ENCODE measurements at regions not wholly inside any gene's neighbourhood (a gene's known extent, or its start where the extent isn't known, plus 50 kb on each side); places are given as distances from the start of the nearest gene placed in this dataset.

DNA sequence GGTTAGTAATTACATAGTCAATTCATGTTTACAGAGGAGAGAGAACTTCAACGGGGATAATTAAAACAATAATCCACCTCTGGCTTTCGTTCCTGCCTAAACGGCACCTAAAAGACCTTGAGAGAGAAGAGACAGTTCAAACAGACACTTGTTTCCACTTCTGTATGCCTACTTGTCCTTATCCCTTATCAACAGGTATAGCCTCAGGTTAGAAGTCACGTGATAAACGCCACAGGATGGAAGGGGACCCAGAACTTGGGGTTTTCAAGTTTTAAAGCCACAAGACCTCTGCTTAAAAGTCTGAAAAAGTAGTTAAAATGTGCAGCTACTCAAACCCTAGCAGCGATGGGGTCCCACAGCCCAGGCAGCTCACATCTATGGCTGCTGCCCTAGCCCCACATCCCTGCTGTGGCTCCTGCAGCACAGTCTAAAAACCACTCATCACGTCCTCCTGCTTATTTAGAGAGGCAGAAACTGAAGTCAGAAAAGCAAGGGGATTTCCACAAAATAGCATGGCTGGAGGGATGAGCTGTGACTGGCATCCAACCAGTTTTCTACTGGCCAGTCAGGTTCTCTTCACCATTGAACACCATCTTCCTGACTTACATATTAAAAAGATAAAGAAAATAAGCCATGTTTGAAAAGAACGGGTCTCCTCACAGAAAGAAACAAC is 51.2 kb upstream of the SEC16B start:
- no peak for ATAC-seq
- TF ChIP-seq ZNF70 (CRISPR knock-in tag; IDR thresholded peaks at IDR 0.05) (no peak), ISL1 (CRISPR knock-in tag; IDR thresholded peaks at IDR 0.05) (no peak), RARB (CRISPR knock-in tag; IDR thresholded peaks at IDR 0.05) (no peak), ARNTL (CRISPR knock-in tag; IDR thresholded peaks at IDR 0.05; ENCODE audit: borderline replicate concordance, low read depth) (no peak), SNAI2 (CRISPR knock-in tag; IDR thresholded peaks at IDR 0.05) (no peak), TCF4 (CRISPR knock-in tag; IDR thresholded peaks at IDR 0.05; ENCODE audit: borderline replicate concordance) (no peak), PPARA (CRISPR knock-in tag; IDR thresholded peaks at IDR 0.05; ENCODE audit: borderline replicate concordance) (no peak), ZFP3 (CRISPR knock-in tag; IDR thresholded peaks at IDR 0.05) (no peak)
- TF ChIP-seq, protein P1, sequence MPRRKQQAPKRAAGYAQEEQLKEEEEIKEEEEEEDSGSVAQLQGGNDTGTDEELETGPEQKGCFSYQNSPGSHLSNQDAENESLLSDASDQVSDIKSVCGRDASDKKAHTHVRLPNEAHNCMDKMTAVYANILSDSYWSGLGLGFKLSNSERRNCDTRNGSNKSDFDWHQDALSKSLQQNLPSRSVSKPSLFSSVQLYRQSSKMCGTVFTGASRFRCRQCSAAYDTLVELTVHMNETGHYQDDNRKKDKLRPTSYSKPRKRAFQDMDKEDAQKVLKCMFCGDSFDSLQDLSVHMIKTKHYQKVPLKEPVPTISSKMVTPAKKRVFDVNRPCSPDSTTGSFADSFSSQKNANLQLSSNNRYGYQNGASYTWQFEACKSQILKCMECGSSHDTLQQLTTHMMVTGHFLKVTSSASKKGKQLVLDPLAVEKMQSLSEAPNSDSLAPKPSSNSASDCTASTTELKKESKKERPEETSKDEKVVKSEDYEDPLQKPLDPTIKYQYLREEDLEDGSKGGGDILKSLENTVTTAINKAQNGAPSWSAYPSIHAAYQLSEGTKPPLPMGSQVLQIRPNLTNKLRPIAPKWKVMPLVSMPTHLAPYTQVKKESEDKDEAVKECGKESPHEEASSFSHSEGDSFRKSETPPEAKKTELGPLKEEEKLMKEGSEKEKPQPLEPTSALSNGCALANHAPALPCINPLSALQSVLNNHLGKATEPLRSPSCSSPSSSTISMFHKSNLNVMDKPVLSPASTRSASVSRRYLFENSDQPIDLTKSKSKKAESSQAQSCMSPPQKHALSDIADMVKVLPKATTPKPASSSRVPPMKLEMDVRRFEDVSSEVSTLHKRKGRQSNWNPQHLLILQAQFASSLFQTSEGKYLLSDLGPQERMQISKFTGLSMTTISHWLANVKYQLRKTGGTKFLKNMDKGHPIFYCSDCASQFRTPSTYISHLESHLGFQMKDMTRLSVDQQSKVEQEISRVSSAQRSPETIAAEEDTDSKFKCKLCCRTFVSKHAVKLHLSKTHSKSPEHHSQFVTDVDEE (CRISPR knock-in tag; IDR thresholded peaks at IDR 0.05): no peak
- TF ChIP-seq, protein P2, sequence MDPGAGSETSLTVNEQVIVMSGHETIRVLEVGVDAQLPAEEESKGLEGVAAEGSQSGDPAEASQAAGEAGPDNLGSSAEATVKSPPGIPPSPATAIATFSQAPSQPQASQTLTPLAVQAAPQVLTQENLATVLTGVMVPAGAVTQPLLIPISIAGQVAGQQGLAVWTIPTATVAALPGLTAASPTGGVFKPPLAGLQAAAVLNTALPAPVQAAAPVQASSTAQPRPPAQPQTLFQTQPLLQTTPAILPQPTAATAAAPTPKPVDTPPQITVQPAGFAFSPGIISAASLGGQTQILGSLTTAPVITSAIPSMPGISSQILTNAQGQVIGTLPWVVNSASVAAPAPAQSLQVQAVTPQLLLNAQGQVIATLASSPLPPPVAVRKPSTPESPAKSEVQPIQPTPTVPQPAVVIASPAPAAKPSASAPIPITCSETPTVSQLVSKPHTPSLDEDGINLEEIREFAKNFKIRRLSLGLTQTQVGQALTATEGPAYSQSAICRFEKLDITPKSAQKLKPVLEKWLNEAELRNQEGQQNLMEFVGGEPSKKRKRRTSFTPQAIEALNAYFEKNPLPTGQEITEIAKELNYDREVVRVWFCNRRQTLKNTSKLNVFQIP (CRISPR knock-in tag; IDR thresholded peaks at IDR 0.05; ENCODE audit: borderline replicate concordance, low read depth): no peak
- TF ChIP-seq, protein P3, sequence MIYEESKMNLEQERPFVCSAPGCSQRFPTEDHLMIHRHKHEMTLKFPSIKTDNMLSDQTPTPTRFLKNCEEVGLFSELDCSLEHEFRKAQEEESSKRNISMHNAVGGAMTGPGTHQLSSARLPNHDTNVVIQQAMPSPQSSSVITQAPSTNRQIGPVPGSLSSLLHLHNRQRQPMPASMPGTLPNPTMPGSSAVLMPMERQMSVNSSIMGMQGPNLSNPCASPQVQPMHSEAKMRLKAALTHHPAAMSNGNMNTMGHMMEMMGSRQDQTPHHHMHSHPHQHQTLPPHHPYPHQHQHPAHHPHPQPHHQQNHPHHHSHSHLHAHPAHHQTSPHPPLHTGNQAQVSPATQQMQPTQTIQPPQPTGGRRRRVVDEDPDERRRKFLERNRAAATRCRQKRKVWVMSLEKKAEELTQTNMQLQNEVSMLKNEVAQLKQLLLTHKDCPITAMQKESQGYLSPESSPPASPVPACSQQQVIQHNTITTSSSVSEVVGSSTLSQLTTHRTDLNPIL (CRISPR knock-in tag; IDR thresholded peaks at IDR 0.05; ENCODE audit: low read depth): no peak

DNA sequence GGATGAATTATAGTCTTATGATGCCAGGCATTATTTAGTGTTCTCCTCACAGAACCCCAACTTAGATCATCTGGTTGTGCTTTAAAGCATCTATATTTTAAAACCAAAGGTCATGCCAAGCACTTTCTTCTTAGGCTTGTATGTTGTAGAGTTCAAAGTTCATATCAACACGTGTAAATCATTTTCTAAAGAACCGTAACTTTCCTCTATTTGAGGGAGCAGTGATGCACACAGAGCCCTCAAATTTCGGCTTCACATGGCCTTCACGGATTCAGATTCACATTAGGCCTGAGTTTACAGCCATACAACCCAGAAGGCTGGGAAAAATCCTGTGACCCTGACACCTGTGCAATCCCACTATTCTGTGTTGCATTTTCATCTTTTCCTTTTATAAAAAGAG is 52.1 kb upstream of the SEC16B start:
- TF ChIP-seq, protein P2 (CRISPR knock-in tag; IDR thresholded peaks at IDR 0.05; ENCODE audit: borderline replicate concordance, low read depth): no peak
- TF ChIP-seq, protein P4, sequence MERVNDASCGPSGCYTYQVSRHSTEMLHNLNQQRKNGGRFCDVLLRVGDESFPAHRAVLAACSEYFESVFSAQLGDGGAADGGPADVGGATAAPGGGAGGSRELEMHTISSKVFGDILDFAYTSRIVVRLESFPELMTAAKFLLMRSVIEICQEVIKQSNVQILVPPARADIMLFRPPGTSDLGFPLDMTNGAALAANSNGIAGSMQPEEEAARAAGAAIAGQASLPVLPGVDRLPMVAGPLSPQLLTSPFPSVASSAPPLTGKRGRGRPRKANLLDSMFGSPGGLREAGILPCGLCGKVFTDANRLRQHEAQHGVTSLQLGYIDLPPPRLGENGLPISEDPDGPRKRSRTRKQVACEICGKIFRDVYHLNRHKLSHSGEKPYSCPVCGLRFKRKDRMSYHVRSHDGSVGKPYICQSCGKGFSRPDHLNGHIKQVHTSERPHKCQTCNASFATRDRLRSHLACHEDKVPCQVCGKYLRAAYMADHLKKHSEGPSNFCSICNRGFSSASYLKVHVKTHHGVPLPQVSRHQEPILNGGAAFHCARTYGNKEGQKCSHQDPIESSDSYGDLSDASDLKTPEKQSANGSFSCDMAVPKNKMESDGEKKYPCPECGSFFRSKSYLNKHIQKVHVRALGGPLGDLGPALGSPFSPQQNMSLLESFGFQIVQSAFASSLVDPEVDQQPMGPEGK (CRISPR knock-in tag; IDR thresholded peaks at IDR 0.05; ENCODE audit: borderline replicate concordance): no peak
- TF ChIP-seq OSR1 (CRISPR knock-in tag; IDR thresholded peaks at IDR 0.05): no peak
- no peak for TF ChIP-seq ZFP30 (CRISPR knock-in tag; IDR thresholded peaks at IDR 0.05)
- TF ChIP-seq ZNF8 (CRISPR knock-in tag; IDR thresholded peaks at IDR 0.05): no peak
- TF ChIP-seq, protein P1 (CRISPR knock-in tag; IDR thresholded peaks at IDR 0.05): no peak
- no peak for TF ChIP-seq ZNF565 (CRISPR knock-in tag; conservative IDR thresholded peaks at IDR 0.05; ENCODE audit: low read depth)
- TF ChIP-seq SNAI2 (CRISPR knock-in tag; IDR thresholded peaks at IDR 0.05): no peak
- TF ChIP-seq RARB (CRISPR knock-in tag; IDR thresholded peaks at IDR 0.05): no peak
- TF ChIP-seq, protein P3 (CRISPR knock-in tag; IDR thresholded peaks at IDR 0.05; ENCODE audit: low read depth): no peak
- TF ChIP-seq ISL1 (CRISPR knock-in tag; IDR thresholded peaks at IDR 0.05): no peak
- no peak for TF ChIP-seq GLIS3 (CRISPR knock-in tag; IDR thresholded peaks at IDR 0.05)
- no peak for TF ChIP-seq PPARA (CRISPR knock-in tag; IDR thresholded peaks at IDR 0.05; ENCODE audit: borderline replicate concordance)
- no peak for TF ChIP-seq ESRRG (CRISPR knock-in tag; IDR thresholded peaks at IDR 0.05)
- TF ChIP-seq TOX (CRISPR knock-in tag; IDR thresholded peaks at IDR 0.05; ENCODE audit: borderline replicate concordance): no peak
- TF ChIP-seq ZNF70 (CRISPR knock-in tag; IDR thresholded peaks at IDR 0.05): no peak
- no peak for TF ChIP-seq TCF4 (CRISPR knock-in tag; IDR thresholded peaks at IDR 0.05; ENCODE audit: borderline replicate concordance)
- no peak for TF ChIP-seq ARNTL (CRISPR knock-in tag; IDR thresholded peaks at IDR 0.05; ENCODE audit: borderline replicate concordance, low read depth)
- no peak for ATAC-seq
